ENCODE measurements at regions not wholly inside any gene's neighbourhood (a gene's known extent, or its start where the extent isn't known, plus 50 kb on each side); places are given as distances from the start of the nearest gene placed in this dataset.

GRCh38 chr2:212915121-212915782 is 236.2 kb downstream of the IKZF2 start:
- Histone ChIP-seq H3K36me3 (ENCODE audit: control insufficient read depth in 2 of 2, insufficient read depth in 1 of 2, low read length in 2 of 2) (no peaks in the 10 kb centered on the region), H3K4me3 (ENCODE audit: low read depth, low read length) (no peak overlapping the region), H3K27ac (ENCODE audit: extremely low read depth, low read depth, low read length) (no peak overlapping the region), H3K4me1 (ENCODE audit: control insufficient read depth, insufficient read depth, low read length) (no peaks in the 10 kb centered on the region; the same call in 1 of the 2 replicates), H3K9me3 (ENCODE audit: control insufficient read depth, insufficient read depth, low read depth, low read length) (no peaks in the 10 kb centered on the region)
- TF ChIP-seq ZNF423 (tag by site-specific recombination; IDR thresholded peaks at IDR 0.05) (no peak), ZNF26 (tag by site-specific recombination; IDR thresholded peaks at IDR 0.05) (no peak), MEIS1 (CRISPR knock-in tag; IDR thresholded peaks at IDR 0.05; ENCODE audit: borderline replicate concordance) (no peak), ZNF580 (tag by site-specific recombination; IDR thresholded peaks at IDR 0.05) (no peak), ZNF747 (tag by site-specific recombination; IDR thresholded peaks at IDR 0.05) (no peak), ZNF776 (tag by site-specific recombination; IDR thresholded peaks at IDR 0.05; ENCODE audit: borderline replicate concordance) (no peak), ZNF184 (tag by site-specific recombination; IDR thresholded peaks at IDR 0.05) (no peak), ZNF335 (tag by site-specific recombination; conservative IDR thresholded peaks at IDR 0.05) (no peak), ZNF426 (tag by site-specific recombination; IDR thresholded peaks at IDR 0.05) (no peak), SETDB1 (IDR thresholded peaks at IDR 0.05; ENCODE audit: insufficient read length, low read length) (no peak), ZNF292 (tag by site-specific recombination; IDR thresholded peaks at IDR 0.05; ENCODE audit: borderline replicate concordance, low read depth) (no peak), ZFP41 (tag by site-specific recombination; IDR thresholded peaks at IDR 0.05; ENCODE audit: borderline replicate concordance) (no peak), ZNF266 (tag by site-specific recombination; IDR thresholded peaks at IDR 0.05; ENCODE audit: low read depth) (no peak), HOXA7 (CRISPR knock-in tag; IDR thresholded peaks at IDR 0.05; ENCODE audit: borderline replicate concordance) (no peak), GFI1B (tag by site-specific recombination; IDR thresholded peaks at IDR 0.05) (no peak), ZNF140 (tag by site-specific recombination; IDR thresholded peaks at IDR 0.05) (no peak), ZXDB (tag by site-specific recombination; IDR thresholded peaks at IDR 0.05) (no peak), ZNF24 (tag by site-specific recombination; IDR thresholded peaks at IDR 0.05) (no peak)
- ChIA-PET CTCF (no interaction called here), POLR2A (no interaction called here)

GRCh38 chr2:212914392-212914791 is 237.0 kb downstream of the IKZF2 start:
- H3K27ac ChIP-seq (ENCODE audit: extremely low read depth, low read depth, low read length): no peak overlapping the region
- ChIA-PET POLR2A (no interaction called here), CTCF (no interaction called here)
- H3K36me3 ChIP-seq (ENCODE audit: control insufficient read depth in 2 of 2, insufficient read depth in 1 of 2, low read length in 2 of 2): no peaks in the 10 kb centered on the region
- TF ChIP-seq ZNF37A (tag by site-specific recombination; IDR thresholded peaks at IDR 0.05) (no peak), ZBTB7A (tag by site-specific recombination; IDR thresholded peaks at IDR 0.05; ENCODE audit: low read depth) (no peak), ZNF133 (tag by site-specific recombination; IDR thresholded peaks at IDR 0.05) (no peak), ZNF350 (tag by site-specific recombination; IDR thresholded peaks at IDR 0.05) (no peak), YY1 (tag by site-specific recombination; IDR thresholded peaks at IDR 0.05) (no peak)
- no peaks in the 10 kb centered on the region; the same call in 1 of the 2 replicates for H3K4me1 ChIP-seq (ENCODE audit: control insufficient read depth, insufficient read depth, low read length)
- no peaks in the 10 kb centered on the region for H3K9me3 ChIP-seq (ENCODE audit: control insufficient read depth, insufficient read depth, low read depth, low read length)
- no peak overlapping the region for H3K4me3 ChIP-seq (ENCODE audit: low read depth, low read length)

Data from HEK293 (cell line).